ENCODE measurements at regions not wholly inside any gene's neighbourhood (a gene's known extent, or its start where the extent isn't known, plus 50 kb on each side); places are given as distances from the start of the nearest gene placed in this dataset.

DNA sequence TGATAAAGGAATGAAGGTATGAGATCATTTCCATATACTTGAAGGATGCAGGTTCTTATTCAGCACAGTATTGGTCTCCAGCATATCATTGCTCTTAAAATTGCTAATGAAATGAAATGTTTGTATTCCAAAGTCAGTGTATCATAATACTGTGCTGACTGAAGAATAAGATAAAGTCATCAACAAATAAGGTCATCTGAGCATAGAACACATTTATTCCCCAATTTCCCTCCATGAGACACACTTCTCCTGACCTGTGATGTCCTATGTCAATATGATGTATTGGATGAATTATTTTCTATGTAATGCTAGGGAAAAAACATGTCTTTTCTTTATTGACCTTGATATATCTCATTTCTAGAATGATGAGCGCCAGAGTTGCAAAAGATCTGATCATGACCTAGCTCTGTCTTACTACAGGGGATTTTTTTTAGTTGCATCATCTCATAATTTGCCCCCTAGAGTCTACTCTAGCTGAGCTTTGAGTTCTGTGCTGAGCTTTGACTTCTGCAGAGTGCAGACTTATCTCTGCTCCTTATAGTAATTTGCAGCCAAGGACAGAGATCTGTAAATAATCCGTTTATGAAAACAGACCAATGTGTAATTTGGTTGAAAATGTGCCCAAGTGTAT is 859.8 kb downstream of the TRIB2 start:
- Histone ChIP-seq H3K9ac (no peak overlapping the region), H3K27me3 (ENCODE audit: control insufficient read depth, insufficient read depth, low read length) (no peaks in the 10 kb centered on the region), H3K4me1 (no peaks in the 10 kb centered on the region), H3K4me2 (ENCODE audit: low read length) (no peak overlapping the region), H3K9me3 (ENCODE audit: control insufficient read depth, low read length) (no peaks in the 10 kb centered on the region), H3K79me2 (no peaks in the 10 kb centered on the region), H2AFZ (no peak overlapping the region), H3K4me3 (ENCODE audit: low read depth, low read length) (no peak overlapping the region), H3K27ac (no peak overlapping the region), H3K36me3 (ENCODE audit: control insufficient read depth, insufficient read depth, low read length) (no peaks in the 10 kb centered on the region)
- TF ChIP-seq, protein P1, sequence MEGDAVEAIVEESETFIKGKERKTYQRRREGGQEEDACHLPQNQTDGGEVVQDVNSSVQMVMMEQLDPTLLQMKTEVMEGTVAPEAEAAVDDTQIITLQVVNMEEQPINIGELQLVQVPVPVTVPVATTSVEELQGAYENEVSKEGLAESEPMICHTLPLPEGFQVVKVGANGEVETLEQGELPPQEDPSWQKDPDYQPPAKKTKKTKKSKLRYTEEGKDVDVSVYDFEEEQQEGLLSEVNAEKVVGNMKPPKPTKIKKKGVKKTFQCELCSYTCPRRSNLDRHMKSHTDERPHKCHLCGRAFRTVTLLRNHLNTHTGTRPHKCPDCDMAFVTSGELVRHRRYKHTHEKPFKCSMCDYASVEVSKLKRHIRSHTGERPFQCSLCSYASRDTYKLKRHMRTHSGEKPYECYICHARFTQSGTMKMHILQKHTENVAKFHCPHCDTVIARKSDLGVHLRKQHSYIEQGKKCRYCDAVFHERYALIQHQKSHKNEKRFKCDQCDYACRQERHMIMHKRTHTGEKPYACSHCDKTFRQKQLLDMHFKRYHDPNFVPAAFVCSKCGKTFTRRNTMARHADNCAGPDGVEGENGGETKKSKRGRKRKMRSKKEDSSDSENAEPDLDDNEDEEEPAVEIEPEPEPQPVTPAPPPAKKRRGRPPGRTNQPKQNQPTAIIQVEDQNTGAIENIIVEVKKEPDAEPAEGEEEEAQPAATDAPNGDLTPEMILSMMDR (IDR thresholded peaks at IDR 0.05) = no peak

DNA sequence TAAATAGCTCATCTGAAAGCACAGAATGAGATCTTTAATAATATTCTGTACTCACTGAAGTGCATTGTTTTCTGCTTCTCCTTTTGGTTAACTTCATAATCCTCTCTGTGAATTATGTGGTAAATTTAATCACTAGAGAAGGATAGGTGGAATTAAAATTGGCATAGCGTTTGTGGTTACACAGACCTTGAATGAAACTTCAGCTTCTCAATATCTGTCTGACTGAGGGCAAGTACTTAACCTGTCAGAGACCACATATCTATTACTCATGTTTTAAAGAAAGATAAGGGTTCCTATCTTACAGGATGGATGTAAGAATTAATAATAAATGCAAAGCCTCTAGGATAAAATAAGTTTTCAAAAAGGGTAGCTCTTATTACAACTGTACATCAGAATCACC is 861.8 kb downstream of the TRIB2 start:
- H3K4me2 ChIP-seq (ENCODE audit: low read length) = no peak overlapping the region
- H3K79me2 ChIP-seq = no peaks in the 10 kb centered on the region
- no peaks in the 10 kb centered on the region for H3K9me3 ChIP-seq (ENCODE audit: control insufficient read depth, low read length)
- no peak overlapping the region for H2AFZ ChIP-seq
- no peaks in the 10 kb centered on the region for H3K27me3 ChIP-seq (ENCODE audit: control insufficient read depth, insufficient read depth, low read length)
- H3K9ac ChIP-seq = no peak overlapping the region
- H3K4me3 ChIP-seq (ENCODE audit: low read depth, low read length) = no peak overlapping the region
- TF ChIP-seq, protein P1 (IDR thresholded peaks at IDR 0.05) = no peak
- H3K36me3 ChIP-seq (ENCODE audit: control insufficient read depth, insufficient read depth, low read length) = no peaks in the 10 kb centered on the region
- no peak overlapping the region for H3K27ac ChIP-seq
- no peaks in the 10 kb centered on the region for H3K4me1 ChIP-seq

DNA sequence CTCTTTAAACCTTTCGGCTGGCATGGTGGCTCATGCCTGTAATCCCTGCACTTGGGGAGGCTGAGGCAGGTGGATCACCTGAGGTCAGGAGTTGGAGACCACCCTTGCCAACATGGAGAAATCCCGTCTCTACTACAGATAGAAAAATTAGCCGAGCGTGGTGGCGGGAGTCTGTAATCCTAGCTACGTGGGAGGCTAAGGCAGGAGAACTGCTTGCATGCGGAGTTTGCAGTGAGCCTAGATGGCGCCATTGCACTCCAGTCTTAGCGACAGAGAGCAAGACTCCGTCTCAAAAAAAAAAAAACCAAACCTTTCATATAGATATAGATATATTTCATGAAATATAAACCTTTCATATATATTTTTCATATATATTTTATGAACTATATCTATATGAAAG is 864.7 kb downstream of the TRIB2 start:
- Histone ChIP-seq H3K4me2 (ENCODE audit: low read length) (no peak overlapping the region), H3K9ac (no peak overlapping the region), H3K4me3 (ENCODE audit: low read depth, low read length) (no peak overlapping the region), H3K4me1 (no peaks in the 10 kb centered on the region), H2AFZ (no peak overlapping the region), H3K9me3 (ENCODE audit: control insufficient read depth, low read length) (no peaks in the 10 kb centered on the region), H3K27me3 (ENCODE audit: control insufficient read depth, insufficient read depth, low read length) (no peaks in the 10 kb centered on the region), H3K27ac (no peak overlapping the region), H3K79me2 (no peaks in the 10 kb centered on the region), H3K36me3 (ENCODE audit: control insufficient read depth, insufficient read depth, low read length) (no peaks in the 10 kb centered on the region)
- TF ChIP-seq, protein P1 (IDR thresholded peaks at IDR 0.05) = no peak

DNA sequence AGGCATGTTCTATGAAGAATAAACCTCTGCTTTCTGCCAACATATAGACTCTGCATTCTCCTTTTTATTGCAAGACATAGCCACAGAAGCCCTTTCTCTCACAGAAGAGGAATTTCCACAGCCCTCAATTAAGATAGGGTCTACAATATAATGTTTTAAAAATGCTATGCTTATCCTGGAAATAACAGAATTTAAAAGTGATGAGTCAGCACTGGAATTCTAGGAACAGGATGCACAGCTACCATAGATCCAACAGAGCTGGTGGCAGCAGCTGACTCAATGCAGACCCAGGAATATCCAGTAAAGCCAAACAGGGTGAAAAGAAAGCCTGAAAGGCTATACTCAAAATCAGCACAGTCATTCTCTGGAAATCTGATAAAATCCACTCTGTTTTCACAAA is 866.9 kb downstream of the TRIB2 start:
- Histone ChIP-seq H3K27ac (no peak overlapping the region), H3K9me3 (ENCODE audit: control insufficient read depth, low read length) (no peaks in the 10 kb centered on the region), H3K36me3 (ENCODE audit: control insufficient read depth, insufficient read depth, low read length) (no peaks in the 10 kb centered on the region), H3K27me3 (ENCODE audit: control insufficient read depth, insufficient read depth, low read length) (no peaks in the 10 kb centered on the region), H3K79me2 (no peaks in the 10 kb centered on the region), H3K9ac (no peak overlapping the region), H3K4me1 (no peaks in the 10 kb centered on the region), H3K4me3 (ENCODE audit: low read depth, low read length) (no peak overlapping the region), H3K4me2 (ENCODE audit: low read length) (no peak overlapping the region), H2AFZ (no peak overlapping the region)
- TF ChIP-seq, protein P1 (IDR thresholded peaks at IDR 0.05) = no peak

DNA sequence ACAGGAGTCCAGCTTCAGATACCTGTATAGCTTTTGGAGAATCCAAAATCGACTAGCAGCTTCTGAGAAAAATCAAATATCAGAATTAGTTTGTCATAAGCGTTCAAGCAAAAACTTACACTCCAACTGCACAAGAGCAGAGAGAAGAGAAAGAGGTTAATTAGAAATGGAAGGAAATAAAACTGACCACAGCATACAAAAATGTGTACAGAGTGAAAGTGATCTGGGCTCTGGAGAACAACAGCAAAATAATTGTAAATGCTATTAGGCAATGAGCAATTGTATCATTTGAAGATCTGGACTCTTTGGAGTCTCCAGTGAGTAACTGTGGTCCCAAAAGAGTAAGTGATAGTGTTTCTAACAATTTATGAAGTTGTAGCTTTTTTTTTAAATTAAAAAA is 867.3 kb downstream of the TRIB2 start:
- Histone ChIP-seq H2AFZ (no peak overlapping the region), H3K4me1 (no peaks in the 10 kb centered on the region), H3K9me3 (ENCODE audit: control insufficient read depth, low read length) (no peaks in the 10 kb centered on the region), H3K27me3 (ENCODE audit: control insufficient read depth, insufficient read depth, low read length) (no peaks in the 10 kb centered on the region), H3K36me3 (ENCODE audit: control insufficient read depth, insufficient read depth, low read length) (no peaks in the 10 kb centered on the region), H3K79me2 (no peaks in the 10 kb centered on the region), H3K4me2 (ENCODE audit: low read length) (no peak overlapping the region), H3K9ac (no peak overlapping the region), H3K4me3 (ENCODE audit: low read depth, low read length) (no peak overlapping the region), H3K27ac (no peak overlapping the region)
- TF ChIP-seq, protein P1 (IDR thresholded peaks at IDR 0.05) = no peak

Measured in parathyroid adenoma (tissue), 2 donors.